ENCODE measurements at regions not wholly inside any gene's neighbourhood (a gene's known extent, or its start where the extent isn't known, plus 50 kb on each side); places are given as distances from the start of the nearest gene placed in this dataset.

DNA sequence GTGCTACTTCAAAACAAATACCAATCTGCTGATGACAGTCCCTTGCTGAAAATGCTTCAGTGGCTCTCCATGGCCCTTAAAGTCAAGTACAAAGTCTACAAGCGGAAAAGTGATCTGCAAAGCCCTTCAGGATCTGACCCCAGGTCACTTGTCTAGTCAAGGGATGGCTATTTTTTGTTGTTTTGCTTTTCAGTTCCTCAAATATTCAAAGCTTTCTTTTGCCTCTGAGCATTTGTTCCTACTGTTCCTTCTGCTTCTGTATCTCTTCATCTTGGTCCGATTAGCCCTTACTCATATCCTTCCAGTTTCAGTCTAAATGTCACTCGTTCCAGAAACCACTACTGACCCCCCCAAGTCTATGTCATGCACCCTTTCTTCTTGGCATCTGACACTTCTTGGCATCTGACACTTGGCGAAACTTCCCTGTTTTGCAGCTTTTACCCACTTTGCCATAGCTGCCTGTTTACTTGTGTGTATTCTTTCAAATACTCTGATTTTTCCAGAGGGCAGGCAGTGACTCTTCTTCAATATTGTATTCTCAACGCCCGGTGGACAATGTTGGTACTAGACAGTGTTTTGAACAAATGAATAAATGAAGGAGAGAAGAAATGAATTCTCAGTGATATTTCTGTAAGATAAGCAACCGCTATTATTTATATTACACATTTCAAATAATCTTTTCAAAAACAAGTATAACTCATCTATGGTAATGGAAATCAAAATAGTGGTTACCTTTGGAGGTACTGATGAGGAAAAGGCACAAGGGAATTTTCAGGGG lies 175.9 kb upstream of the FN1 start (continued):
- TF ChIP-seq ZNF530 (CRISPR knock-in tag; IDR thresholded peaks at IDR 0.05; ENCODE audit: low read depth), result no peak
- peak; percentile 59; the same call in 1 of the 2 replicates for TF ChIP-seq ZMYM3 (CRISPR knock-in tag; IDR thresholded peaks at IDR 0.05)
- no peak for TF ChIP-seq ZNF354B (CRISPR knock-in tag; IDR thresholded peaks at IDR 0.05)
- TF ChIP-seq, protein P1, sequence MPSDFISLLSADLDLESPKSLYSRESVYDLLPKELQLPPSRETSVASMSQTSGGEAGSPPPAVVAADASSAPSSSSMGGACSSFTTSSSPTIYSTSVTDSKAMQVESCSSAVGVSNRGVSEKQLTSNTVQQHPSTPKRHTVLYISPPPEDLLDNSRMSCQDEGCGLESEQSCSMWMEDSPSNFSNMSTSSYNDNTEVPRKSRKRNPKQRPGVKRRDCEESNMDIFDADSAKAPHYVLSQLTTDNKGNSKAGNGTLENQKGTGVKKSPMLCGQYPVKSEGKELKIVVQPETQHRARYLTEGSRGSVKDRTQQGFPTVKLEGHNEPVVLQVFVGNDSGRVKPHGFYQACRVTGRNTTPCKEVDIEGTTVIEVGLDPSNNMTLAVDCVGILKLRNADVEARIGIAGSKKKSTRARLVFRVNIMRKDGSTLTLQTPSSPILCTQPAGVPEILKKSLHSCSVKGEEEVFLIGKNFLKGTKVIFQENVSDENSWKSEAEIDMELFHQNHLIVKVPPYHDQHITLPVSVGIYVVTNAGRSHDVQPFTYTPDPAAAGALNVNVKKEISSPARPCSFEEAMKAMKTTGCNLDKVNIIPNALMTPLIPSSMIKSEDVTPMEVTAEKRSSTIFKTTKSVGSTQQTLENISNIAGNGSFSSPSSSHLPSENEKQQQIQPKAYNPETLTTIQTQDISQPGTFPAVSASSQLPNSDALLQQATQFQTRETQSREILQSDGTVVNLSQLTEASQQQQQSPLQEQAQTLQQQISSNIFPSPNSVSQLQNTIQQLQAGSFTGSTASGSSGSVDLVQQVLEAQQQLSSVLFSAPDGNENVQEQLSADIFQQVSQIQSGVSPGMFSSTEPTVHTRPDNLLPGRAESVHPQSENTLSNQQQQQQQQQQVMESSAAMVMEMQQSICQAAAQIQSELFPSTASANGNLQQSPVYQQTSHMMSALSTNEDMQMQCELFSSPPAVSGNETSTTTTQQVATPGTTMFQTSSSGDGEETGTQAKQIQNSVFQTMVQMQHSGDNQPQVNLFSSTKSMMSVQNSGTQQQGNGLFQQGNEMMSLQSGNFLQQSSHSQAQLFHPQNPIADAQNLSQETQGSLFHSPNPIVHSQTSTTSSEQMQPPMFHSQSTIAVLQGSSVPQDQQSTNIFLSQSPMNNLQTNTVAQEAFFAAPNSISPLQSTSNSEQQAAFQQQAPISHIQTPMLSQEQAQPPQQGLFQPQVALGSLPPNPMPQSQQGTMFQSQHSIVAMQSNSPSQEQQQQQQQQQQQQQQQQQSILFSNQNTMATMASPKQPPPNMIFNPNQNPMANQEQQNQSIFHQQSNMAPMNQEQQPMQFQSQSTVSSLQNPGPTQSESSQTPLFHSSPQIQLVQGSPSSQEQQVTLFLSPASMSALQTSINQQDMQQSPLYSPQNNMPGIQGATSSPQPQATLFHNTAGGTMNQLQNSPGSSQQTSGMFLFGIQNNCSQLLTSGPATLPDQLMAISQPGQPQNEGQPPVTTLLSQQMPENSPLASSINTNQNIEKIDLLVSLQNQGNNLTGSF (CRISPR knock-in tag; IDR thresholded peaks at IDR 0.05), result no peak
- TF ChIP-seq ZNF737 (CRISPR knock-in tag; IDR thresholded peaks at IDR 0.05; ENCODE audit: borderline replicate concordance), result no peak
- no peak for TF ChIP-seq ZNF713 (CRISPR knock-in tag; IDR thresholded peaks at IDR 0.05)
- no peak for TF ChIP-seq SMAD9 (CRISPR knock-in tag; IDR thresholded peaks at IDR 0.05)
- TF ChIP-seq ZNF543 (CRISPR knock-in tag; IDR thresholded peaks at IDR 0.05), result no peak
- TF ChIP-seq SNAI1 (CRISPR knock-in tag; IDR thresholded peaks at IDR 0.05; ENCODE audit: borderline replicate concordance), result no peak
- TF ChIP-seq TP53 (CRISPR knock-in tag; conservative IDR thresholded peaks at IDR 0.05), result no peak
- TF ChIP-seq ZNF703 (CRISPR knock-in tag; IDR thresholded peaks at IDR 0.05; ENCODE audit: borderline replicate concordance), result no peak
- TF ChIP-seq ZNF24 (IDR thresholded peaks at IDR 0.05), result peak; percentile 80; the same call in 1 of the 2 replicates
- no peak for TF ChIP-seq U2AF1 (optimal IDR thresholded peaks at IDR 0.05; ENCODE audit: low read depth, low read length)
- no peak for TF ChIP-seq ZNF274 (CRISPR knock-in tag; IDR thresholded peaks at IDR 0.05)
- no peak for TF ChIP-seq ZNF317 (CRISPR knock-in tag; IDR thresholded peaks at IDR 0.05)
- no peak for TF ChIP-seq RFX5 (IDR thresholded peaks at IDR 0.05; ENCODE audit: low read depth, low read length)
- 0 out of 2 replicates have a peak, but pooled peaks have one; percentile 13 for TF ChIP-seq SAP130 (CRISPR knock-in tag; IDR thresholded peaks at IDR 0.05; ENCODE audit: low read depth)
- no peak for TF ChIP-seq SAFB2 (CRISPR knock-in tag; IDR thresholded peaks at IDR 0.05; ENCODE audit: borderline replicate concordance, low read depth)
- peak; percentile 78 for TF ChIP-seq NR2F2 (IDR thresholded peaks at IDR 0.05; ENCODE audit: borderline replicate concordance, low read depth)
- no peak for TF ChIP-seq RNF2 (conservative IDR thresholded peaks at IDR 0.05; ENCODE audit: low read depth)
- no peak for TF ChIP-seq ZNF33A (CRISPR knock-in tag; IDR thresholded peaks at IDR 0.05; ENCODE audit: borderline replicate concordance)
- TF ChIP-seq, protein P2, sequence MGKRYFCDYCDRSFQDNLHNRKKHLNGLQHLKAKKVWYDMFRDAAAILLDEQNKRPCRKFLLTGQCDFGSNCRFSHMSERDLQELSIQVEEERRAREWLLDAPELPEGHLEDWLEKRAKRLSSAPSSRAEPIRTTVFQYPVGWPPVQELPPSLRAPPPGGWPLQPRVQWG (CRISPR knock-in tag; IDR thresholded peaks at IDR 0.05; ENCODE audit: borderline replicate concordance, low read depth), result no peak
- TF ChIP-seq ZNF17 (CRISPR knock-in tag; IDR thresholded peaks at IDR 0.05), result no peak
- TF ChIP-seq MIER2 (CRISPR knock-in tag; IDR thresholded peaks at IDR 0.05), result no peak
- no peak for TF ChIP-seq ZNF253 (CRISPR knock-in tag; IDR thresholded peaks at IDR 0.05; ENCODE audit: borderline replicate concordance)
- TF ChIP-seq RXRB (CRISPR knock-in tag; IDR thresholded peaks at IDR 0.05; ENCODE audit: borderline replicate concordance), result peak; percentile 72

Measured in HepG2 (cell line).